ENCODE measurements at regions not wholly inside any gene's neighbourhood (a gene's known extent, or its start where the extent isn't known, plus 50 kb on each side); places are given as distances from the start of the nearest gene placed in this dataset.

DNA sequence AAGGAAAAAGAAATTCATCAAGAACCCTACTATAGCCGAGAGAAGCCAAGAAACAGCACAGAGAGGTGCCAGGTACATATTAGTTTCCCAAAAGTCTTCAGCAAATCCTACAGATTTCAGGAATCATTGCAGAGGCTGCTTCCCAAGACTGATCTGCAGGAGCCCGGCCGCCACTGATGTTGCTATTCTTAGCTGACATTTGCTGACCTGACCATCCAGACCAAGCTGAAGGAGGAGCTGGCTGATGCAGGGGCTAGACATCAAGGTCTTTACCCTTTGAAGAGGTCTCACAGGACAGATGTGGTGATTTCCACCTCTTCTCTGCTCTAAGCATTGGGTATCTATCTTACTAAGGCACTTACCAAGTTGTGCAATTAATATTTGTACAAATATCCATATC lies 444.8 kb upstream of the SOX5 start:
- H3K9me3 Mint-ChIP-seq: peaks cover 27% of the 10 kb centered on the region

DNA sequence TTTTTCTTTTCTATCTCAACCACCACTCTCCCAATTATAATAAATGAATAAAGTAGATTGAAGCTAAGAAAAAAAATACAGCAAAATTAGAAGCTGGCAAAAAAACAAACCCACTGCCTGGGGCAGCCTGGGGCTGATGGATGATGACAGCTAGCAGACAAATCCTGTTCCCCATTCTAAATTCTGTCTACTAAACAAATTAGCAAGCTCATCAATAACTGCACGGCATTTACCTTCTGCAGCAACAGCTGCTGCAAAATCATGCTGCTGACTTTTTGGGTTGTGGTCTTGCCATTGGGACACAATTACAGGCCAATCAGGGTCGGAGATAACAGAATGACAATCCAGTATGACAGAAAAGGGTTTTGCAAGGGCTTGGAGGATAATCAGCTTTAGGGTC lies 443.6 kb upstream of the SOX5 start:
- Histone ChIP-seq H3K9me3 (ENCODE audit: low read depth) (no peaks in the 10 kb centered on the region), H4K20me1 (ENCODE audit: low read depth) (no peaks in the 10 kb centered on the region), H2AFZ (replicated peaks) (no peak overlapping the region), H3F3A (ENCODE audit: low read depth) (no peaks in the 10 kb centered on the region), H3K9ac (no peak overlapping the region), H3K79me2 (ENCODE audit: low read depth) (no peaks in the 10 kb centered on the region), H3K27ac (no peak overlapping the region), H3K27me3 (no peaks in the 10 kb centered on the region), H3K4me2 (no peak overlapping the region), H3K4me1 (peaks cover 27% of the 10 kb centered on the region), H3K4me3 (no peak overlapping the region), H3K36me3 (no peaks in the 10 kb centered on the region)
- Mint-ChIP-seq H3K4me1 (peaks cover 25% of the 10 kb centered on the region), H3K27me3 (ENCODE audit: insufficient read depth, low read depth) (peaks cover 5% of the 10 kb centered on the region), H3K9me3 (peaks cover 30% of the 10 kb centered on the region), H3K36me3 (peaks cover 34% of the 10 kb centered on the region), H3K4me3 (no peak overlapping the region), H3K27ac (no peak overlapping the region)
- TF ChIP-seq EZH2phosphoT487 (IDR thresholded peaks at IDR 0.05): no peak
- TF ChIP-seq, protein P1, sequence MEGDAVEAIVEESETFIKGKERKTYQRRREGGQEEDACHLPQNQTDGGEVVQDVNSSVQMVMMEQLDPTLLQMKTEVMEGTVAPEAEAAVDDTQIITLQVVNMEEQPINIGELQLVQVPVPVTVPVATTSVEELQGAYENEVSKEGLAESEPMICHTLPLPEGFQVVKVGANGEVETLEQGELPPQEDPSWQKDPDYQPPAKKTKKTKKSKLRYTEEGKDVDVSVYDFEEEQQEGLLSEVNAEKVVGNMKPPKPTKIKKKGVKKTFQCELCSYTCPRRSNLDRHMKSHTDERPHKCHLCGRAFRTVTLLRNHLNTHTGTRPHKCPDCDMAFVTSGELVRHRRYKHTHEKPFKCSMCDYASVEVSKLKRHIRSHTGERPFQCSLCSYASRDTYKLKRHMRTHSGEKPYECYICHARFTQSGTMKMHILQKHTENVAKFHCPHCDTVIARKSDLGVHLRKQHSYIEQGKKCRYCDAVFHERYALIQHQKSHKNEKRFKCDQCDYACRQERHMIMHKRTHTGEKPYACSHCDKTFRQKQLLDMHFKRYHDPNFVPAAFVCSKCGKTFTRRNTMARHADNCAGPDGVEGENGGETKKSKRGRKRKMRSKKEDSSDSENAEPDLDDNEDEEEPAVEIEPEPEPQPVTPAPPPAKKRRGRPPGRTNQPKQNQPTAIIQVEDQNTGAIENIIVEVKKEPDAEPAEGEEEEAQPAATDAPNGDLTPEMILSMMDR (IDR thresholded peaks at IDR 0.05): no peak
- TF ChIP-seq EZH2 (IDR thresholded peaks at IDR 0.05): no peak
- DNase-seq (ENCODE audit: low spot score): no peak

More for the DNA sequence above, 444.8 kb upstream of the SOX5 start:
- H2AFZ ChIP-seq (replicated peaks): no peak overlapping the region
- H3K36me3 ChIP-seq: no peaks in the 10 kb centered on the region
- no peak overlapping the region for H3K4me3 ChIP-seq
- H3K27me3 ChIP-seq: no peaks in the 10 kb centered on the region
- H3F3A ChIP-seq (ENCODE audit: low read depth): no peaks in the 10 kb centered on the region
- Mint-ChIP-seq H3K36me3 (peaks cover 33% of the 10 kb centered on the region), H3K4me3 (no peak overlapping the region), H3K4me1 (peaks cover 25% of the 10 kb centered on the region), H3K27me3 (ENCODE audit: insufficient read depth, low read depth) (peaks cover 5% of the 10 kb centered on the region), H3K27ac (peak overlapping the region; percentile 23)
- no peak overlapping the region for H3K27ac ChIP-seq
- DNase-seq (ENCODE audit: low spot score): no peak
- no peaks in the 10 kb centered on the region for H3K9me3 ChIP-seq (ENCODE audit: low read depth)
- no peaks in the 10 kb centered on the region for H3K79me2 ChIP-seq (ENCODE audit: low read depth)
- no peaks in the 10 kb centered on the region for H4K20me1 ChIP-seq (ENCODE audit: low read depth)
- TF ChIP-seq, protein P1 (IDR thresholded peaks at IDR 0.05): no peak
- TF ChIP-seq EZH2phosphoT487 (IDR thresholded peaks at IDR 0.05) (no peak), EZH2 (IDR thresholded peaks at IDR 0.05) (no peak)
- H3K9ac ChIP-seq: no peak overlapping the region
- no peak overlapping the region for H3K4me2 ChIP-seq
- H3K4me1 ChIP-seq: peaks cover 27% of the 10 kb centered on the region

DNA sequence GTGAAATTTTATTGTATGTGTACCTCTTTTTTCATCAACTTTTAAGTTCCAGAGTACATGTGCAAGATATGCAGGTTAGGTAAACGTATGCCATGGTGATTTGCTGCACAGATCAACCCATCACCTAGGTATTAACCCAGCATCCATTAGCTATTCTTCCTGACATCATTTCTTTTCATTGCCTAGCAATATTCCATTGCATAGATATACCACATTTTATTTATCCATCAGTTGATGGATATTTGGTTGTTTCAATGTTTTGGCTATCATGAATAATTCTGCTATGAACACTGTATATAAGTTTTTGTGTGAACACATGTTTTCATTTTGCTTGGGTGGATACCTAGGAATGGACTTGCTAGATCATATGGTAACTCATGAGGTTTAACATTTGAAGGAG lies 439.9 kb upstream of the SOX5 start:
- Histone ChIP-seq H3K4me1 (peaks cover 12% of the 10 kb centered on the region), H3K36me3 (no peaks in the 10 kb centered on the region), H4K20me1 (ENCODE audit: low read depth) (no peaks in the 10 kb centered on the region), H3K79me2 (ENCODE audit: low read depth) (no peaks in the 10 kb centered on the region), H3K4me3 (no peak overlapping the region), H3K27ac (no peak overlapping the region), H3K9me3 (ENCODE audit: low read depth) (no peaks in the 10 kb centered on the region), H3F3A (ENCODE audit: low read depth) (no peaks in the 10 kb centered on the region), H3K4me2 (no peak overlapping the region), H2AFZ (replicated peaks) (no peak overlapping the region), H3K27me3 (no peaks in the 10 kb centered on the region), H3K9ac (no peak overlapping the region)
- H3K27ac Mint-ChIP-seq: no peak overlapping the region
- peaks cover 5% of the 10 kb centered on the region for H3K27me3 Mint-ChIP-seq (ENCODE audit: insufficient read depth, low read depth)
- H3K4me1 Mint-ChIP-seq: peaks cover 2% of the 10 kb centered on the region
- H3K36me3 Mint-ChIP-seq: peaks cover 33% of the 10 kb centered on the region
- DNase-seq (ENCODE audit: low spot score): no peak
- peaks cover 30% of the 10 kb centered on the region for H3K9me3 Mint-ChIP-seq
- no peak overlapping the region for H3K4me3 Mint-ChIP-seq
- TF ChIP-seq, protein P1 (IDR thresholded peaks at IDR 0.05): no peak
- no peak for TF ChIP-seq EZH2phosphoT487 (IDR thresholded peaks at IDR 0.05)
- TF ChIP-seq EZH2 (IDR thresholded peaks at IDR 0.05): no peak

Data from neural progenitor cell (in vitro differentiated cells).